ENCODE measurements at regions not wholly inside any gene's neighbourhood (a gene's known extent, or its start where the extent isn't known, plus 50 kb on each side); places are given as distances from the start of the nearest gene placed in this dataset.

- no peak for DNase-seq
Observed at GRCh38 chr2:16327326-16327725, 338.3 kb downstream of the CYRIA start.

DNA sequence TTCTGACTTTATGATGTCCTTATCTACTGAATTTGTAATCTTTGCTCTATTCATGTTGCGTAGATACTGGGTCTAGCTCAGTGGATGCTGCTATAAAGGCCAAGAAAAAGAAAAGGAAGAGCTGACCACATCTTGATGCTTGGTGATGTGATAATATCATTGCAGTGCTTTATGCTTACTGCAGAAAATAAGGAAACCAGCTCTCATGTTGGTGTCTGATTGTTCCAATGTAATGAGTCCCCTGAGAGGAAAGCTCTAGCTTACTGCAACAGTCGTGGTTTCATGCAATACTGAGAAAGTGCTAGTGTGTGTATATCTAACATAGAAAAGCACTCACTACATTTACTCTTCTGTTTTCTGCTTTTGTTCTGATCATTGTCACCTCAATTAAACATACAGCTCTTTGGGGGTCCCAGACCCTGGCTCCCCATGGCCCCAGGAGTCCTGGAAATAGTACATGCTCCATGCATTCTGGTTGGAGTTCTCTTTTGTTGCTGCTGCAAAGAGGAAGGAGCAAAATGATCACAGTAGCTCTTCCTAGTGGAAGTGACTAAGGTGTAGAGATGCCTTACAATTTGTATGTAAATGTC, 338.8 kb downstream of the CYRIA start:
- no peak for DNase-seq

GRCh38 chr2:16325976-16326510, 339.6 kb downstream of the CYRIA start:
- DNase-seq, result no peak

- no peak for DNase-seq
Observed at GRCh38 chr2:16325016-16325975, 340.3 kb downstream of the CYRIA start.

DNA sequence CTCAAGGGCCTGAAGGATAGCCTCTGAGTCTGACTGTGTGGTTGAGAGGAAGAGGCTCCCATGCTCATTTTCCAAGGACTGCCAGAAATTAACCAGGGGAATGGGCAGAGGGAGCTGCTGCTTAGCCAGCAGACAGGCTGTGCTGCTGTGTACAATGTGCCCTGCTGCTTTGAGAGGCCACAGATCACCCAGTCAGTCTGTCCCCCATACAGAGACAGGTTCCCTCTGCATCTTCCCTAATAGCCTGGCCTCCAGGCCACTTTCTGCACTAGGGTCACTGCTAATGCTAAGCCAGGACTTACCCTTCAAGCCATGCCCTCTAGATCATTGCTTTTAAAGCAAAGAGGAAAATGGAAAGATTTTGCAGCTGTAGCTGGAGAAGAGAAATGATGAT, 341.1 kb downstream of the CYRIA start:
- DNase-seq, result no peak

- no peak for DNase-seq
Observed at GRCh38 chr2:16323551-16324543, 341.8 kb downstream of the CYRIA start.

GRCh38 chr2:16323126-16323520, 342.5 kb downstream of the CYRIA start:
- DNase-seq, result no peak

- no peak for DNase-seq
Observed at GRCh38 chr2:16322308-16323125, 343.1 kb downstream of the CYRIA start.

GRCh38 chr2:16321872-16322271, 343.8 kb downstream of the CYRIA start:
- no peak for DNase-seq

DNA sequence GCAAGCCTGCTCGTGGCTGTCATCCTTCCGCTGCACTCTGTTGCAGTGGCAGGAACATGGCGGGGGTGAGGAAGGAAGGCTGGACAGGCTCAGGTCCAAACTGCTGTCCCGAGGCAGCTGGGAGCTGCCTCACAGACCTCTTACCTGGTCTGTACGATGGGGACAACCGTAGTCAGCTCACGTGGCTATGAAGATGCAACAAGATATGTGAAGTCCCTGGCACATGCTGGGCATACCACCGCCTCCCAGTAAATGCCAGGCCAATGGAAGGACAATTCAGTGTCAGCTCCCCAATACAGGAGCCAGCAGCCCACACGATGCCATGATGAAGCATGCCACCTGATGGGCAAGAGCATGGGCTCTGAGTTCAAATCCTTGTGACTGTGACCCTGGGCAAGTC, 344.4 kb downstream of the CYRIA start:
- DNase-seq, result no peak

DNA sequence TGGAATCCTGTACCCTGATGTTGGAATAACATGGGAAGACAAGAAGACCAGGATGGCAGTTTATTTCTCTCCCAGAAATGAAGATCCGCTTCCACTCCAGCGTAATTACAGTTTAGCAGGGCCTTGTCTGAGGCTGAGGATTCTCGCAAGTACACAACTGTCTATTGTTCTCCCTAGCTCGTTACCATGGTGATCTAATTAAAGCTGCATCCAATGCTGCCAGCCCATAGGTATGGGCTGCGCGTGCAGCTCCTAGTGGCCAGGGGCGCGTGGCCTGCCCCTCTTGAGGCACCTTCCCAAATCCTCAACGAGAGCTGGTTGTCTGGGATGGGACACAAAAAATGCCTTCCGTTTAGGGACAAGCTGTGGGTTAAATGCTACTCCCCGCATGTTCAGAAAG, 344.9 kb downstream of the CYRIA start:
- no peak for DNase-seq

DNA sequence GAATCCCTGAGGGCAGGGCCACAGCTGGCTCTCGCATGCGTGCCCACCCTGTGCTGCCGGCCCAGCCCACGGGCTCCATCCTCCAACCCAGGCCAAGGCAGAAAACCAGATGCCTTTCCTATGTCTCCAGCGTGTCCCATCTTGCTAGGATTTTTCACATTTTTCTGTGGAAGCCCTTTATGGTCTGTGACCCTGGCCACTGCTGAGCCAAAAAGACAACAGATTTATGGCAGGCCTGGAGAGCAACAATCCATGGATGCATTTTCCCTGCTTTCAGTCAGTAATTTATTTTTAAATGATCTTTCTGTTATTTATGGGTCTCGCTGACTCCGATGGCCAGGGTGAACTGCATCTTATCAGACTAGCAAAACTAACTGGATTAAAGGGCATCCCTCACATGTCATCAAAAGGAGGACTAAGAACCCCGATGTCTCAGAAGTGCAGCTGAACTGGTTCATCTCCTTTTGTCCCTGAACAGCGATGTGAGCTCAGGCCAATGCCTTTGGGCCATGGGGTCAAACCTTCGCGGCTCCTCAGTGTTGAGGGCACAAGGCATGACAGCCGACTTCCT, 346.0 kb downstream of the CYRIA start:
- DNase-seq, result no peak

- DNase-seq, result no peak
Observed at GRCh38 chr2:16318474-16319195, 347.0 kb downstream of the CYRIA start.

GRCh38 chr2:16318051-16318450, 347.6 kb downstream of the CYRIA start:
- DNase-seq, result no peak

GRCh38 chr2:16317211-16317830, 348.3 kb downstream of the CYRIA start:
- no peak for DNase-seq

DNA sequence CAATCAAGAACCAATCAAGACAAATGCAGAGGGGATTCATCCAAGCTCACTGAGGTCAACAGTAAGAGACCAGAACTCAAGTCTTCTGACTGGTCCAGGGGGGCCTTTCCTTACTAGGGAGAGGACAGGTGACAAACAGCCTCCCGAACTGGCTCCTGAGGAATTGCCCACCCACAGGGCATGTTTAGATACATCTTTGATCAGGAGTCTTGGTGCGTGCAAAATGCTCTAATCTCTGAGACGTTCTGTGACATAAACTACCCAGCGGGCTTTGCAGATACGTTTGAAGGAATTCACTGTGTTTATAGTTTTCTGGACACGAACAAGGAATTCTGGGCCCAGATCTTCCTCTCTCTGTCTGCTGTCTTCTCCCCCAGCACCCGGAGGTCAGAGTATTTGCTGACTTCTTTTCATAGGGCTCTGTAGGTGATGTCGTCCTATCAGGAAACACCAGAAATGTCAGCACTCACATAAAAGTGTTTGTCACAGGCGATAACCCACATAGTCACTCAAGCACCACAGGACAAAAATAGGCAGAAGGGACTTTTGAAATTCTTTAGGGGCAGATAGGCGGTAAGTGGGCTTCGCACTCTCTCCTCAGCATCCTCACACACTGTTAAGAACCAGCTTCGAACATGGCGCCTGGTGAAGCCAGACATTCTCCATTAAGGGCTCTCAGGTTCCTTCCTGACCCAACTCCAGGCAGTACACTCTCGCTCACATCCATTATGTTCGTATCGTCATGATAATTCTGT, 349.0 kb downstream of the CYRIA start:
- DNase-seq, result no peak

GRCh38 chr2:16315908-16316307, 349.7 kb downstream of the CYRIA start:
- DNase-seq, result no peak

GRCh38 chr2:16315458-16315835, 350.2 kb downstream of the CYRIA start:
- no peak for DNase-seq

- DNase-seq, result no peak
Observed at GRCh38 chr2:16314691-16315457, 350.8 kb downstream of the CYRIA start.
